ENCODE measurements at regions not wholly inside any gene's neighbourhood (a gene's known extent, or its start where the extent isn't known, plus 50 kb on each side); places are given as distances from the start of the nearest gene placed in this dataset.

DNA sequence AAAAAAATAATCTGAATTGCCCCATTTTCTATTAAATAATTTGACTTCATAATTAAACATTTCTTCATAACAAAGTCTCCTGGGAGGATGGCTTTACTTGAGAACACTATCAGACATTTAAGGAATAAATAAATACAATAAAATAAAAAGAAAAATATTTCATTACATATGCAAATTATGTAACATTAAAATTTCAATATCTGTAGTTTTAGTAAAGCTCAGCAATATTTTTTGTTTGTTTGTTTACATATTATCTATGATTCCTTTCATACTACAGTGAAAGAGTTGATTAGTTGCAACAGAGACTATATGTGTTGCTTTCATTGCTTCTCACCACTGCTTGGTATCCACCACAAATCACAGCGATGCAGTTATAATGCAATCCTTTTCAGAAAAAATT is 474.9 kb upstream of the GJE1 start:
- Mint-ChIP-seq H3K4me1 (ENCODE audit: low read depth, unreplicated experiment) (no peaks in the 10 kb centered on the region), H3K4me3 (ENCODE audit: unreplicated experiment) (no peak overlapping the region), H3K9me3 (ENCODE audit: unreplicated experiment) (no peaks in the 10 kb centered on the region), H3K36me3 (ENCODE audit: unreplicated experiment) (no peaks in the 10 kb centered on the region), H3K27ac (ENCODE audit: unreplicated experiment) (no peak overlapping the region), H3K27me3 (ENCODE audit: unreplicated experiment) (no peaks in the 10 kb centered on the region)
- no peak for DNase-seq
- TF ChIP-seq, protein P1, sequence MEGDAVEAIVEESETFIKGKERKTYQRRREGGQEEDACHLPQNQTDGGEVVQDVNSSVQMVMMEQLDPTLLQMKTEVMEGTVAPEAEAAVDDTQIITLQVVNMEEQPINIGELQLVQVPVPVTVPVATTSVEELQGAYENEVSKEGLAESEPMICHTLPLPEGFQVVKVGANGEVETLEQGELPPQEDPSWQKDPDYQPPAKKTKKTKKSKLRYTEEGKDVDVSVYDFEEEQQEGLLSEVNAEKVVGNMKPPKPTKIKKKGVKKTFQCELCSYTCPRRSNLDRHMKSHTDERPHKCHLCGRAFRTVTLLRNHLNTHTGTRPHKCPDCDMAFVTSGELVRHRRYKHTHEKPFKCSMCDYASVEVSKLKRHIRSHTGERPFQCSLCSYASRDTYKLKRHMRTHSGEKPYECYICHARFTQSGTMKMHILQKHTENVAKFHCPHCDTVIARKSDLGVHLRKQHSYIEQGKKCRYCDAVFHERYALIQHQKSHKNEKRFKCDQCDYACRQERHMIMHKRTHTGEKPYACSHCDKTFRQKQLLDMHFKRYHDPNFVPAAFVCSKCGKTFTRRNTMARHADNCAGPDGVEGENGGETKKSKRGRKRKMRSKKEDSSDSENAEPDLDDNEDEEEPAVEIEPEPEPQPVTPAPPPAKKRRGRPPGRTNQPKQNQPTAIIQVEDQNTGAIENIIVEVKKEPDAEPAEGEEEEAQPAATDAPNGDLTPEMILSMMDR (IDR thresholded peaks at IDR 0.05; ENCODE audit: partially characterized antibody, unreplicated experiment), result no peak

DNA sequence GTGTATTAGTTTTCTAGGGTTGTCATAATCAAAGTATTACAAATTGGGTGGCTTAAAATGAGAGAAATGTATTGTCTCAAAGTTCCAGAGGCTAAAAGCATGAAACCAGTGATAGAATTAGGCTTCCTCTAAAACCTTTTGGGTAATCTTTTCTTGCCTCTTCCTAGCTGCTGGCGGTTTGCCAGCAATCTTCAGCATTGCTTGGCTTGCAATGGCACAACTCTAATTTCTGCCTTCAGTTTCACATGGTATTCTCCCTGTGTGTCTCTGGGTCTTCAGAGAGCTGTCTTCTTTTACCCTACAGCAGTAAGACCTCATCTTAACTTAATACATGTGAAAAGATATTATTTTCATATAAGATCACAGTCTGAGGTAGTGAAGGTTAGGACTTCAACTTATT is 479.1 kb upstream of the GJE1 start:
- Mint-ChIP-seq H3K9me3 (ENCODE audit: unreplicated experiment) (no peaks in the 10 kb centered on the region), H3K27ac (ENCODE audit: unreplicated experiment) (no peak overlapping the region), H3K4me1 (ENCODE audit: low read depth, unreplicated experiment) (no peaks in the 10 kb centered on the region), H3K27me3 (ENCODE audit: unreplicated experiment) (no peaks in the 10 kb centered on the region), H3K36me3 (ENCODE audit: unreplicated experiment) (no peaks in the 10 kb centered on the region), H3K4me3 (ENCODE audit: unreplicated experiment) (no peak overlapping the region)
- TF ChIP-seq, protein P1 (IDR thresholded peaks at IDR 0.05; ENCODE audit: partially characterized antibody, unreplicated experiment), result no peak
- DNase-seq, result no peak

DNA sequence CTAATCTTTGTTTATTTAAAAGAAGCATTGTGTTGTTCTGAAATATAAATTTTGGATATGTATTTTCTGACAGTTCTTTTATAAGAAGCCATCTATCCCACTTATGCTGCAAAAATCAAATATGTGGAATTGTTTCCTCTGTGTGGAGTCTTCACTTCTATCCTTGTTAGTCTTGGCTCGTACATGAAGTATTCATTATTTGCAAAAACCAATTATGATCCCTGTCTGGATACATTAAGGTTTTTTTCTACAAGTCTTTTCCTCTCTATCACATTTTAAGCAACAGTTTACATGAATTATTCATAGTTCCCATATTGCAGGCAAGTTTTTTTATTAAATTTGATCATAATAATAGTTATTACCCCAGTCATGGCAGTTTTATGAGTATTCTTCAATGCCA is 490.8 kb upstream of the GJE1 start:
- Mint-ChIP-seq H3K4me1 (ENCODE audit: low read depth, unreplicated experiment) (no peaks in the 10 kb centered on the region), H3K36me3 (ENCODE audit: unreplicated experiment) (no peaks in the 10 kb centered on the region), H3K4me3 (ENCODE audit: unreplicated experiment) (no peak overlapping the region), H3K27me3 (ENCODE audit: unreplicated experiment) (no peaks in the 10 kb centered on the region), H3K9me3 (ENCODE audit: unreplicated experiment) (no peaks in the 10 kb centered on the region), H3K27ac (ENCODE audit: unreplicated experiment) (no peak overlapping the region)
- no peak for DNase-seq
- TF ChIP-seq, protein P1 (IDR thresholded peaks at IDR 0.05; ENCODE audit: partially characterized antibody, unreplicated experiment), result no peak

DNA sequence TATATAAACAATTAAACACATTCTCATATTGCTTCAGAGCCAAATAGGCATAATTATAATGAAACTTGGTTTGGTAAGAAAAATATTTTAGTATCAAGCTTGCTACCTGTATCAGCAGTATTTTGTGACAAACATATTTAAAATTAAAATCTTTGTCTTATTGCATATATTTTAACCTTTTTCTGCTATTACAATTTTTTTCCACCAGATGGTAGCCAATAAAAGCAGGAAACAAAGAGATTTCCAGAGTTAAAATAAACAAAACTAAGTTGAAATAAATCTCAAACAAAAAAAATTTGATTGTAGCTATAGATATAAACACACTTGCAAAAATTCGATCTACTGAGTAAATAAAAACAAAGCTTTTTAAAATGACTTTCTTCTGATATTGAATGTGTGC is 491.3 kb upstream of the GJE1 start:
- Mint-ChIP-seq H3K4me1 (ENCODE audit: low read depth, unreplicated experiment) (no peaks in the 10 kb centered on the region), H3K9me3 (ENCODE audit: unreplicated experiment) (no peaks in the 10 kb centered on the region), H3K36me3 (ENCODE audit: unreplicated experiment) (no peaks in the 10 kb centered on the region), H3K4me3 (ENCODE audit: unreplicated experiment) (no peak overlapping the region), H3K27ac (ENCODE audit: unreplicated experiment) (no peak overlapping the region), H3K27me3 (ENCODE audit: unreplicated experiment) (no peaks in the 10 kb centered on the region)
- TF ChIP-seq, protein P1 (IDR thresholded peaks at IDR 0.05; ENCODE audit: partially characterized antibody, unreplicated experiment), result no peak
- no peak for DNase-seq

DNA sequence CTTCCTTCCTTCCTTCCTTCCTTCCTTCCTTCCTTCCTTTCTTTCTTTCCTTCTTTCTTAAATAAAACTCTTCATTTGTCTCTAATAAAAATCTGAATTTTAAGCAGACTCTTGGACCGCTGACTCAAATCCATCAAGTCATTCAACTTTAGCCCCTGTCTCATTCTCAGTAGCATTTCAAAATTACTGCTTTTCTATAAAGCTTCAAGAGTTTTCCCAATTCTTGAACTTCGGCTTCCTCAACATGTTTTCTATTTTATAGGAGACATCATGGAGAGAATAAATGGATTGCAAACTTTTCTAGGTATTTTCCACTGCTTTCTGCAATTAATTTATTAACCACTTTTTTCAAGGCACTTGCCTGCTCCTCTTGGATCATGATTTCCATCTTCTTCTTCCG is 497.1 kb upstream of the GJE1 start:
- H3K36me3 Mint-ChIP-seq (ENCODE audit: unreplicated experiment), result no peaks in the 10 kb centered on the region
- H3K9me3 Mint-ChIP-seq (ENCODE audit: unreplicated experiment), result no peaks in the 10 kb centered on the region
- H3K4me3 Mint-ChIP-seq (ENCODE audit: unreplicated experiment), result no peak overlapping the region
- H3K4me1 Mint-ChIP-seq (ENCODE audit: low read depth, unreplicated experiment), result no peaks in the 10 kb centered on the region
- TF ChIP-seq, protein P1 (IDR thresholded peaks at IDR 0.05; ENCODE audit: partially characterized antibody, unreplicated experiment), result no peak
- H3K27ac Mint-ChIP-seq (ENCODE audit: unreplicated experiment), result no peak overlapping the region
- no peak for DNase-seq
- no peaks in the 10 kb centered on the region for H3K27me3 Mint-ChIP-seq (ENCODE audit: unreplicated experiment)

Measured in glutamatergic neuron (in vitro differentiated cells).